ENCODE measurements at regions not wholly inside any gene's neighbourhood (a gene's known extent, or its start where the extent isn't known, plus 50 kb on each side); places are given as distances from the start of the nearest gene placed in this dataset.

DNA sequence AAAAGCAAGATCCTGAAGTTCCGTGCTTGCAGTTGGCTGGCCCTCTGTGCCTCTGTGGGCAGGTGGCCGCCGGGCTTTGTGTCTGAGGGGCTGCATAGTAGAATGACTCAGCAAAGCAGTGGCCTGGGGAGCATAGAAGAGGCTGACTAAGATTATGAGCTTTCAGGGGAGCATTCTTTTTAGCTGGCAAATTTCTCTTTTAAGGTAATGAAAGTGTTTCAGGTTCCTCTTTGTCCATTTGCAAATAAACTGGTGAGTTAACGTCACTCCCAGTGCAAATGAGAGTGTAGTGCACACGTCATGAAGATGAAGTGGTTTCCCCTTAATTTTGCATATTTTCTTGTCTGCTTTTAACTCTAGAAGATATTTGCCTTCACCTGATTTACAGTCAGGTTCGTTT is 98.6 kb downstream of the BCL2L11 start:
- no peak for DNase-seq

GRCh38 chr2:111219734-111220505 is 99.2 kb downstream of the BCL2L11 start:
- no peak for DNase-seq

- no peak for DNase-seq
These were observed 100.2 kb downstream of the BCL2L11 start for GRCh38 chr2:111220962-111221361.

GRCh38 chr2:111221701-111222100 is 101.0 kb downstream of the BCL2L11 start:
- DNase-seq: no peak

GRCh38 chr2:111222204-111222866 is 101.6 kb downstream of the BCL2L11 start:
- no peak for DNase-seq

GRCh38 chr2:111225856-111226255 is 105.1 kb downstream of the BCL2L11 start:
- DNase-seq: no peak

- peak; percentile 51 for DNase-seq
These were observed 106.4 kb downstream of the BCL2L11 start for GRCh38 chr2:111226876-111227700.

GRCh38 chr2:111227716-111228141 is 107.0 kb downstream of the BCL2L11 start:
- DNase-seq: peak; percentile 36

GRCh38 chr2:111231532-111232252 is 111.0 kb downstream of the BCL2L11 start:
- DNase-seq: no peak

GRCh38 chr2:111235192-111236015 is 114.7 kb downstream of the BCL2L11 start:
- no peak for DNase-seq

- no peak for DNase-seq
These were observed 115.3 kb downstream of the BCL2L11 start for GRCh38 chr2:111236025-111236424.

DNA sequence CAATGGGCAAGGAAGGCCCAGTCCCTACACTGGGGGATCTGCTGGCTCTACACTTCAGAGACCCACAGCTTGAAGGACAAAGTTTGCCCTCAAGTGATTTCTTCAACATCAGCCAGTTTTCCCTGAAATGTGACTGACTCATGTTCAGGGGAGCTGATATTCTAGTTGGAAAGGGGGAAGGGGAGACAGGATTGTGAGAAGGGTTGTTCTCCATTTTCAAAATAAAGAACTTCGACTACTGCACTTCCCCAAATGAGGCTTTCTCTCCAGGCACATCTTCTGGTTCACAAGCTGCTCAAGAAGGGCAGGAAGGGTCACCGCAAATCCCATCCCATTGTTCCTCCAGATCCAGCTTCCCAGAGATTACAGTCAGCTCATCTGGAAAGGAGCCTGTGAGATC is 117.6 kb downstream of the BCL2L11 start:
- DNase-seq: no peak

GRCh38 chr2:111239107-111239506 is 118.4 kb downstream of the BCL2L11 start:
- DNase-seq: no peak

DNA sequence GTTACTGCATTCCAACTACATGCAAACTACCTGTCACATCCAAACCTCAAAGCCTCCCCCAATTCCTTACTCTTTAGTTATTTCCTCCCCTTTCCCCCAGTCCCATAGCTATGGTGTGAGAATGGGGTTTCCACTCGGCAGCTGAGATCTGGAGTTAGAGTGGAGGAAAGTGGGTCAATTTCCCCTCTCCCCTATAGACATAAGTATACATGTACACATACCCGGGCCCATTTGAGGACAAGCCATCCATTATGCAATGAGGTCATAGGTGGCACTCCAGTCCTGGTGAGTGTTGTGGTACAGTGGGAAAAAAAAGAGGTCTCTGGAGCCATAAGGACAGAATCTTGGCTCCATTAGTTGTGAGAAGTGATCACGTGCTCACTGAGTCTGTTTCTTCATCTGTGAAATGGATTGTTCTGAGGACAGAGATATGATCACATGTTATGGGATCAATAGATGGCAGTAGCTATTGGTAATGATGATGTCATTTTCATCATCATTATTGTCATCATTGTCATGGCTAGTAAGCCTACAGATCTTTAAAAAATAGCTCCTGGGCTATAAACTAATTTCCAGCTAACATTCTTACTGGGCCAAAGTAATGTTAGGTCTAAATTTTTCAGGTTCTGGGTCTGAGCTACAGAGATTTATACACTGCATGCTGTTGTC is 119.0 kb downstream of the BCL2L11 start:
- DNase-seq: no peak

DNA sequence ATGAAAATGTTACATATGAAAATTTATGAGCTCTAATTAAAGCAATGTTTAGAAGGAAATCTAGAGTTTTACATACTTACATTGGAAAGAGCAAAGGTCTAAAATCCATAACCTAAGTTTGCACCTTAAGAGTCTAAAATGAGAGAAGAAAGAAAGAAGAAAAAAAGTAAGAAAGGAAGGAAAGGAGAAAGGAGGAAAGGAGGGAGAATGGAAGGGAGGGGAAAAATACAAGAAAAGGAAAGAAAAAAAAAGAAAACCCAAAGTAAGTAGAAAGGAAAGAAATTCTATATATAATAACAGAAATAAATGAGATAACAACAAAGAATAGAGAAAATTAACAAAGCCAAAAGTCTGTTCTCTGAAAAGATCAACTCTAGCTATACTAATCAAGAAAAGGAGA is 122.6 kb downstream of the BCL2L11 start:
- DNase-seq: no peak

- DNase-seq: no peak
These were observed 124.2 kb downstream of the BCL2L11 start for GRCh38 chr2:111244864-111245263.

DNA sequence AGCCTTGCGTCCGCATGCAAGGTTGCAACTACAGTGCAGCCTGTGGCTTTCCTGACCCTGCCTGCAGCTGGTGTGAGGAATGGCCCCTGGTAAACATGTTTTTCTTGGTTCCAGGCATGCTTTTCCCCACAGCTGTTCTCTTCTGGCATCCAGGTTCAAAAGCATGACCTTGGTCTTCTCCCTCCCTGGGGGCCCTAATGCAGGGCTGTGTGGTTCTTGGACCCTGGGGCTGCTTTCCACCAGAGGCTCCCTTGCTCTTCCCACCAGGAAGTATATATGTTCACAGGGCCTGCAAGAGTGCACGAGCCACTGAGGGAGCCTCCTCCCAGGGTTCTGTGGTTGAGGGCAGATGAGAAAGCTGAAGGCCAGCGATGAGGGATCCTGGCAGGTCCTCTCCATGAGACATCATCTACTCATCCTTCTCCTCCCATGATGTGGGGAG is 125.9 kb downstream of the BCL2L11 start:
- no peak for DNase-seq

- no peak for DNase-seq
These were observed 126.8 kb downstream of the BCL2L11 start for GRCh38 chr2:111247491-111247890.

DNA sequence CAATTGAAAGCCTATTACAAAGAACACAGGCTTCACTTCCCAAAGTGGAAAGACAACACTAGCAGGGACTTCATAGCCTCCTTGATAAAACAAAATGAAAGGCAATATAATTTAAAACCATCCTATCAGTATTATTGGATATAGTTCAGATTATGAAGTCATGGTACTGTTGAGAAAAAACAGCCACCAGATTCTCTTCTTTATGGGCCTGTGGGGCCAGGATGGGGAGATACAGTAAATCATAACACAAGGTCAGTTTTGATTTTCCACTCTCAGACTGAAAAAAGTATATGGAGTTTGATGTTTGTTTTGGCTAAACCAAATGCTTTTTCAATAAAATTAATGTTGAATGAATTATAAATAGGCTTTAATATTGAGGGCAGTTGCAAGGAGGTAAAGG is 129.1 kb downstream of the BCL2L11 start:
- DNase-seq: no peak

DNA sequence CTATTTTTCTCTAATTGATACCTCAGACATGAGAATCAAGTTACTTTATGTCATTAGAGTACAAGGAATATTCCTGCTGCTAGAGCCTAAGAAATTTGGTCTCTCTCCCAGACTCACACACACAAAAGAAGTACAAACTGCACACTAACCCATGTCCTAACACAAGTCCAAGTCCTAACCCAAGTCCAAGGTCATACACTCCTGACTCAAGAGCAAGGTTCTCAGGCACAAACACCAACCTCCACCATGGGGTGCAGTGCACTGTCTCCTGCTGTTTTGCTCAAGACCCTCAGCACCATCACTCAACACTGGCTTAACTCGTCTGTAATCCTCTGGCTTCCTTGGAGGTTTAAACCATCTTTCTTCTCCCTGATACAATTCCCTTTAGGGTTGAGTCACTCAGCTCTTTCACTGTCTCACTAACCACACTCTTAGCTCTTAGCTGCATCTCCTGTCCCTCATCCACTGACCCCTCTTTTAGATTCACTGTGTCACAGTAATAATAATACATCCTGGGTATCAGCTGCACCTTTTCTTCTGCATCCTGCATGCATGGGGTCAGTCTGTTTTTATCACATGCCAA is 129.8 kb downstream of the BCL2L11 start:
- no peak for DNase-seq

DNA sequence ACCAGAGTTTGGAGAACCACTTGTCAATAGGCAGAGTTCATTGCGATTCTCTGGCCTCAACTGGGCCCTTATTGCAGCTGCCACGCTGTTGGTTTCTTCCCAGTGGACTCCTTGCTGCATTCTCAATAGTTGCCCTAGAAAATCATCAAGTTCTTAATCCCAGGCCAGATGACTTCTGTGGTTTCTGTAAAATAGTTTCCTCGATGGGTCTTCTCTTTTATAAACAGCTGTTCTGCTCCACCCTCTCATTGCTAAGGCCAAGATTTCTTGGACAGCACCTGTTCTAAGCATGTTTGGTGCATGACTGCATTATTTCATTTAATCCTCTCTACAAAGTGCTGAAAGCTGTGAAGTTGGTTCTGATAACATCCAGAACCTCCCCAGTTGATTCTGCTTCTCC is 131.0 kb downstream of the BCL2L11 start:
- DNase-seq: no peak
